Stomach smooth muscle (tissue), 2 donors: ENCODE measurements at regions not wholly inside any gene's neighbourhood (a gene's known extent, or its start where the extent isn't known, plus 50 kb on each side); places are given as distances from the start of the nearest gene placed in this dataset.
"Not testable (repeated sequence)": the region's sequence is repeated elsewhere in the genome, so short reads cannot be mapped to it uniquely, and the experiment has no call there.

Experiments used
- H3K27ac ChIP-seq: one replicate; pipeline ENCODE4 v1.7.0; 2013; ENCODE audit warnings: mild to moderate bottlenecking, low read length, inconsistent platforms
- H3K27me3 ChIP-seq, 2 donors: one replicate each; pipeline ENCODE4 v1.7.0; 2013; ENCODE audit warnings: low read length in 2 of 2; ENCODE audit not compliant: insufficient read depth in 2 of 2, control insufficient read depth in 1 of 2
- H3K36me3 ChIP-seq, 2 donors: one replicate each; pipeline ENCODE4 v1.7.0; 2013; ENCODE audit warnings: low read length in 2 of 2; ENCODE audit not compliant: control insufficient read depth in 2 of 2, insufficient read depth in 2 of 2
- H3K4me1 ChIP-seq: one replicate; pipeline ENCODE4 v1.7.0; 2013; ENCODE audit warnings: low read length; ENCODE audit not compliant: control insufficient read depth, insufficient read depth
- H3K4me3 ChIP-seq, 2 donors: one replicate each; pipeline ENCODE4 v1.7.0; 2013; ENCODE audit warnings: low read length in 2 of 2
- H3K9ac ChIP-seq, 2 donors: one replicate each; pipeline ENCODE4 v1.7.0; 2013; ENCODE audit warnings: low read length in 2 of 2, mild to moderate bottlenecking in 1 of 2
- H3K9me3 ChIP-seq, 2 donors: one replicate each; pipeline ENCODE4 v1.7.0; 2013; ENCODE audit warnings: low read length in 2 of 2; ENCODE audit not compliant: control insufficient read depth in 2 of 2
- donor health status: healthy.
- donor health status: Pancreatic carcinoma.

- not testable (repeated sequence) for H3K9me3 ChIP-seq, H3K27ac ChIP-seq, H3K27me3 ChIP-seq, H3K36me3 ChIP-seq, H3K9ac ChIP-seq, H3K4me1 ChIP-seq, H3K4me3 ChIP-seq
These were observed 592.3 kb downstream of the CWH43 start for GRCh38 chr4:49578371-49578770.

GRCh38 chr4:49578899-49579298 is 592.8 kb downstream of the CWH43 start:
- H3K27ac ChIP-seq, H3K27me3 ChIP-seq, H3K36me3 ChIP-seq, H3K4me3 ChIP-seq, H3K4me1 ChIP-seq, H3K9me3 ChIP-seq, H3K9ac ChIP-seq: not testable (repeated sequence)

- H3K4me3 ChIP-seq, H3K4me1 ChIP-seq, H3K27ac ChIP-seq, H3K9ac ChIP-seq, H3K36me3 ChIP-seq, H3K27me3 ChIP-seq, H3K9me3 ChIP-seq: not testable (repeated sequence)
These were observed 594.1 kb downstream of the CWH43 start for GRCh38 chr4:49580166-49580565.

GRCh38 chr4:49588401-49588800 is 602.3 kb downstream of the CWH43 start:
- not testable (repeated sequence) for H3K4me1 ChIP-seq, H3K27ac ChIP-seq, H3K36me3 ChIP-seq, H3K27me3 ChIP-seq, H3K4me3 ChIP-seq, H3K9me3 ChIP-seq, H3K9ac ChIP-seq

- not testable (repeated sequence) for H3K27ac ChIP-seq, H3K36me3 ChIP-seq, H3K4me3 ChIP-seq, H3K4me1 ChIP-seq, H3K9me3 ChIP-seq, H3K27me3 ChIP-seq, H3K9ac ChIP-seq
These were observed 632.4 kb downstream of the CWH43 start for GRCh38 chr4:49618436-49618835.

- not testable (repeated sequence) for H3K9me3 ChIP-seq, H3K27me3 ChIP-seq, H3K27ac ChIP-seq, H3K4me1 ChIP-seq, H3K4me3 ChIP-seq, H3K9ac ChIP-seq, H3K36me3 ChIP-seq
These were observed 640.4 kb downstream of the CWH43 start for GRCh38 chr4:49626478-49626877.
